ENCODE measurements at regions not wholly inside any gene's neighbourhood (a gene's known extent, or its start where the extent isn't known, plus 50 kb on each side); places are given as distances from the start of the nearest gene placed in this dataset.

GRCh38 chr4:92071587-92071986 is 232.2 kb upstream of the GRID2 start:
- TF ChIP-seq CTCF (IDR thresholded peaks at IDR 0.05; ENCODE audit: borderline replicate concordance, extremely low read depth, low read length, poor library complexity, severe bottlenecking) (no peak), EZH2 (IDR thresholded peaks at IDR 0.05; ENCODE audit: borderline replicate concordance, low read depth, low read length, severe bottlenecking) (no peak)
